ENCODE measurements at regions not wholly inside any gene's neighbourhood (a gene's known extent, or its start where the extent isn't known, plus 50 kb on each side); places are given as distances from the start of the nearest gene placed in this dataset.

GRCh38 chr6:2549834-2550233 lies 200.9 kb downstream of the MYLK4 start:
- TF ChIP-seq, protein P1, sequence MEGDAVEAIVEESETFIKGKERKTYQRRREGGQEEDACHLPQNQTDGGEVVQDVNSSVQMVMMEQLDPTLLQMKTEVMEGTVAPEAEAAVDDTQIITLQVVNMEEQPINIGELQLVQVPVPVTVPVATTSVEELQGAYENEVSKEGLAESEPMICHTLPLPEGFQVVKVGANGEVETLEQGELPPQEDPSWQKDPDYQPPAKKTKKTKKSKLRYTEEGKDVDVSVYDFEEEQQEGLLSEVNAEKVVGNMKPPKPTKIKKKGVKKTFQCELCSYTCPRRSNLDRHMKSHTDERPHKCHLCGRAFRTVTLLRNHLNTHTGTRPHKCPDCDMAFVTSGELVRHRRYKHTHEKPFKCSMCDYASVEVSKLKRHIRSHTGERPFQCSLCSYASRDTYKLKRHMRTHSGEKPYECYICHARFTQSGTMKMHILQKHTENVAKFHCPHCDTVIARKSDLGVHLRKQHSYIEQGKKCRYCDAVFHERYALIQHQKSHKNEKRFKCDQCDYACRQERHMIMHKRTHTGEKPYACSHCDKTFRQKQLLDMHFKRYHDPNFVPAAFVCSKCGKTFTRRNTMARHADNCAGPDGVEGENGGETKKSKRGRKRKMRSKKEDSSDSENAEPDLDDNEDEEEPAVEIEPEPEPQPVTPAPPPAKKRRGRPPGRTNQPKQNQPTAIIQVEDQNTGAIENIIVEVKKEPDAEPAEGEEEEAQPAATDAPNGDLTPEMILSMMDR (IDR thresholded peaks at IDR 0.05) = no peak
- TF ChIP-seq POLR2A (IDR thresholded peaks at IDR 0.05) = no peak
